H1 (cell line): ENCODE measurements at regions not wholly inside any gene's neighbourhood (a gene's known extent, or its start where the extent isn't known, plus 50 kb on each side); places are given as distances from the start of the nearest gene placed in this dataset.

Experiments
- BCL11A ChIP-seq, 2 experiments: IDR thresholded peaks; one replicate each; pipeline ENCODE4 v1.6.1; 2011; ENCODE audit warnings: low read depth in 2 of 2, low read length in 2 of 2, mild to moderate bottlenecking in 2 of 2
- CHD1 ChIP-seq: IDR thresholded peaks from 2 replicates; pipeline ENCODE4 v1.6.1; 2012; ENCODE audit warnings: low read depth, low read length, improper control_type of control experiment
- CREB1 ChIP-seq: IDR thresholded peaks from 2 replicates; pipeline ENCODE4 v1.6.1; 2012; ENCODE audit warnings: inconsistent platforms
- EP300 ChIP-seq, 2 experiments: IDR thresholded peaks; 1 replicate in 1 of 2; 2 replicates in 1 of 2; pipeline ENCODE4 v1.6.1; 2011 to 2012; ENCODE audit warnings: low read depth in 2 of 2, low read length in 2 of 2, mild to moderate bottlenecking in 2 of 2, borderline replicate concordance in 1 of 2, inconsistent platforms in 1 of 2, moderate library complexity in 1 of 2
- FOSL1 ChIP-seq: IDR thresholded peaks from 2 replicates; pipeline ENCODE4 v1.6.1; 2011; ENCODE audit warnings: mild to moderate bottlenecking, low read depth, low read length, moderate library complexity; ENCODE audit not compliant: insufficient read depth
- JUND ChIP-seq: IDR thresholded peaks from 2 replicates; pipeline ENCODE4 v1.6.1; 2011; ENCODE audit warnings: mild to moderate bottlenecking, improper control_type of control experiment, low read length
- KDM4A ChIP-seq: IDR thresholded peaks from one replicate; pipeline ENCODE4 v1.7.1; 2012; ENCODE audit warnings: low read depth, mild to moderate bottlenecking, moderate library complexity, low read length, inconsistent platforms; ENCODE audit not compliant: severe bottlenecking
- MAFK ChIP-seq: IDR thresholded peaks from 2 replicates; pipeline ENCODE4 v1.6.1; 2012; ENCODE audit warnings: low read depth, mild to moderate bottlenecking, improper control_type of control experiment, low read length
- RAD21 ChIP-seq, 2 experiments: IDR thresholded peaks in 1 of 2; conservative IDR thresholded peaks in 1 of 2; 2 replicates each; pipeline ENCODE4 v1.6.1; 2011; ENCODE audit warnings: low read depth in 2 of 2, low read length in 2 of 2, improper control_type of control experiment in 1 of 2, inconsistent platforms in 1 of 2, mild to moderate bottlenecking in 1 of 2, moderate library complexity in 1 of 2
- RBBP5 ChIP-seq: IDR thresholded peaks from 2 replicates; pipeline ENCODE4 v1.7.1; 2012; ENCODE audit warnings: low read depth, mild to moderate bottlenecking, inconsistent platforms, low read length, moderate library complexity, borderline replicate concordance
- RXRA ChIP-seq: IDR thresholded peaks from 2 replicates; pipeline ENCODE4 v1.6.1; 2011; ENCODE audit warnings: low read depth, mild to moderate bottlenecking, low read length, moderate library complexity; ENCODE audit not compliant: insufficient read depth
- SAP30 ChIP-seq: fragments of 300-600 bp; sonication (generic); IDR thresholded peaks from 2 replicates; pipeline ENCODE4 v1.7.1; 2012; ENCODE audit warnings: low read length, moderate library complexity, mild to moderate bottlenecking, inconsistent platforms; ENCODE audit not compliant: insufficient read depth, insufficient replicate concordance
- SIN3A ChIP-seq, 2 experiments: IDR thresholded peaks in 1 of 2; conservative IDR thresholded peaks in 1 of 2; 2 replicates each; pipeline ENCODE4 v1.6.1; 2011 to 2012; ENCODE audit warnings: low read length in 2 of 2, improper control_type of control experiment in 1 of 2, low read depth in 1 of 2, mild to moderate bottlenecking in 1 of 2
- SIX5 ChIP-seq: IDR thresholded peaks from 2 replicates; pipeline ENCODE4 v1.6.1; 2011; ENCODE audit warnings: mild to moderate bottlenecking, low read depth, low read length
- TEAD4 ChIP-seq: IDR thresholded peaks from 2 replicates; pipeline ENCODE4 v1.6.1; 2012; ENCODE audit warnings: low read depth, low read length, inconsistent platforms, mixed read lengths
- YY1 ChIP-seq: IDR thresholded peaks from 2 replicates; pipeline ENCODE4 v1.6.1; 2011; ENCODE audit warnings: low read depth, mild to moderate bottlenecking, low read length
- TF ChIP-seq, protein P1 (sequence below): IDR thresholded peaks from 2 replicates; pipeline ENCODE4 v1.6.1; 2012; ENCODE audit warnings: inconsistent platforms

DNA sequence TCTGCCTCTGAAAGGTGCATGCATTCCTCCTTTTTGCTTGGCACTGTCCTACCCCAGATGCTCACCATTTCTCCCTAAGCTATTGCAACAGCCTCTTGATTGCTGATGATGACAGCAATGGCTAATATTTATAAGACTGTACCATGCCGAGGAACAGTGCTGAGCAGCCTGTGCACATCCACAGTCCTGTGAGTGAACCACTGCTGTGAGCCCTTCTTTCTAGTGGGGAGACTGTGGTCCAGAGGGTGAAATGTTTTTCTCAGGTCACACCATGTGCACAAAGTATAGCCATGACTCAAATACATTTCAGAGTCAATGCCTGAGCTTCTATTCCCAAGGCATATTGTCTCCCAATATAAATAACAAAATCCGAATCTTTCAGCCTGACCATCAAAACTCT is 231.2 kb upstream of the LRTM1 start (continued):
- TF ChIP-seq RXRA, result no peak
- TF ChIP-seq RBBP5, result no peak
- TF ChIP-seq TEAD4, result no peak
- no peak for TF ChIP-seq MAFK
- TF ChIP-seq SIN3A (conservative IDR thresholded peaks at IDR 0.05 in 1 of 2, IDR thresholded peaks at IDR 0.05 in 1 of 2; ENCODE audit: low read depth in 1 of 2, low read length in 2 of 2), result no peak
- no peak for TF ChIP-seq RAD21 (IDR thresholded peaks at IDR 0.05 in 1 of 2, conservative IDR thresholded peaks at IDR 0.05 in 1 of 2; ENCODE audit: low read depth in 2 of 2, low read length in 2 of 2)
- no peak for TF ChIP-seq SIX5
- no peak for TF ChIP-seq CHD1
- TF ChIP-seq YY1, result no peak
- TF ChIP-seq BCL11A (IDR thresholded peaks at IDR 0.05; ENCODE audit: low read depth in 2 of 2, low read length in 2 of 2), result no peak
- no peak for TF ChIP-seq KDM4A
- no peak for TF ChIP-seq EP300 (IDR thresholded peaks at IDR 0.05; ENCODE audit: borderline replicate concordance in 1 of 2, low read depth in 2 of 2, low read length in 2 of 2)
- no peak for TF ChIP-seq SAP30
- no peak for TF ChIP-seq CREB1
- no peak for TF ChIP-seq FOSL1
- no peak for TF ChIP-seq JUND
- TF ChIP-seq, protein P1, sequence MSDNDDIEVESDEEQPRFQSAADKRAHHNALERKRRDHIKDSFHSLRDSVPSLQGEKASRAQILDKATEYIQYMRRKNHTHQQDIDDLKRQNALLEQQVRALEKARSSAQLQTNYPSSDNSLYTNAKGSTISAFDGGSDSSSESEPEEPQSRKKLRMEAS, result no peak
- TF ChIP-seq, all 59 proteins: peak for 0
